Stimulated activated CD4-positive, alpha-beta T cell treated with anti-CD3 and anti-CD28 coated beads, Interleukin-1b, Interleukin-23, amount 100 ng/mL, for 4 hours (primary cell): ENCODE measurements at regions not wholly inside any gene's neighbourhood (a gene's known extent, or its start where the extent isn't known, plus 50 kb on each side); places are given as distances from the start of the nearest gene placed in this dataset.

Experiments
- DNase-seq, 2 donors: peaks; one replicate each; pipeline ENCODE4 v3.0.0-alpha.2; 2020; ENCODE audit warnings: low read depth in 2 of 2

- DNase-seq = no peak
Observed at GRCh38 chr5:99133921-99134320, 205.1 kb upstream of the CHD1 start.

GRCh38 chr5:99129768-99130501 is 201.1 kb upstream of the CHD1 start:
- DNase-seq = no peak

GRCh38 chr5:99122976-99123375 is 194.2 kb upstream of the CHD1 start:
- DNase-seq = no peak

GRCh38 chr5:99119326-99119725 is 190.5 kb upstream of the CHD1 start:
- DNase-seq = no peak

GRCh38 chr5:99116526-99116925 is 187.7 kb upstream of the CHD1 start:
- no peak for DNase-seq

DNA sequence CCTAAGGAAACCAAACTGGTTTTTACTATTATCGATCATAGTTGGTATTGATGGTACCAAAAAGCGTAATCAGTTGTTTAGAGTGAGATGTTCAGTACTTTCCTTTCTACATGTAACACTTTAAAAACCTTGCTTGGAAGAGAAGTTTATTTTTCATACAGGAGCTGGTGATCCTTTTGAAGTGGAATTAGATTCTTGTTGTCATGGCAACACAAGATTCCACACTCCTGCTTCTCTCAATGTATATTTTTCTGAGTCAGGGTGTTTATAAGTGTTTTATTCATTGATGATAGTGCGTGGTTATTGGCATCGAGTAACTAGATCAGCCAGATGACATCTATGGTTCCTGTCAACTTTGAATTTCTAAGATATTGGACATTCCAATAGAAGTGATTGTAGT is 181.1 kb upstream of the CHD1 start:
- DNase-seq = no peak

- DNase-seq = no peak
Observed at GRCh38 chr5:99105216-99105615, 176.4 kb upstream of the CHD1 start.

DNA sequence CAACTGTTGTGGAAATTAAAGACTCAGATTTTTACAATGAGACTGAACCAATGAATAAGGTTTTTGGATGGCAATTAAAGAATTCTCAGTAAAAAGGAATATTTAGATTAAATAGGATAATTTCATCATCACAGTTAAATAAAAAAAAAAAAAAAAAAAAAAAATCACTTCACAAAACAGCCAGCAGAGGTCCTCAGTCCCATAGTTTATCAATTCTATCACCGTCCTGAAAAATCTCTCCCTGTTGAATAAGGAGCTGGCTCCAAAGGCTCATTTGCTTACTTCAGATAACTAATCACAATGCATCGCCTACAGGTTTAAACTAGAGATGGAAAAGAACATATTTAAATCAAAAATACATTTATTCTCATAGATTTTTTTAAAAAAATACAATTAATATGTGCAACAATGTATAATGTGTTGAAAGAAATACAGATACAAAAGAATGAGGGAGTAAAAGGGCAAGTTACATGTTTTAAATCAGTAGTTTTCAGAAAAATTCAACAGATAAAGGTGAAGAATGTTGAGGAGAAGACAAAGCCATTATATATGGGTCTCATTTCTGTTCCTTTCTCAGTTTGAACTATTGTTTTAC is 175.8 kb upstream of the CHD1 start:
- DNase-seq = no peak

- no peak for DNase-seq
Observed at GRCh38 chr5:99102073-99102697, 173.4 kb upstream of the CHD1 start.

DNA sequence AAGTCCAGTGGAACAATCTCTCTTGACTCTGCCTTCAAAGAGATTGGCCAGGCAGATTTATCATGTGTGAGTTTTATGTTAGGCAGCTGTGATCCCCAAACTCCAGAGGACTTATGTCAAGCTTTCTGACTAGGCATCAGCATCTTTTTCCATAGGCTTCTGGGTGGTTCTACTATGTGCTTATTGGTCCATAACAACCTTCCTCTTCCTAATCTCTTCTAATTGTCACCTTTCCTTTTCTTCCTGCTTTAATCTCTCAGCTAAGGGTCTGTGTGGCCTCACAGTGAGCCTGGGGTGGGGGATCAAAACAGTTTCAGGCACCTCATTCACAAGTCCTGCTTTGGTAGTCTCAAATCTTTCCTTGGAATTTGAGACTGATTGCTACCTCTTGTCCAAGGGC is 170.9 kb upstream of the CHD1 start:
- DNase-seq = no peak

GRCh38 chr5:99089822-99090549 is 161.2 kb upstream of the CHD1 start:
- no peak for DNase-seq

DNA sequence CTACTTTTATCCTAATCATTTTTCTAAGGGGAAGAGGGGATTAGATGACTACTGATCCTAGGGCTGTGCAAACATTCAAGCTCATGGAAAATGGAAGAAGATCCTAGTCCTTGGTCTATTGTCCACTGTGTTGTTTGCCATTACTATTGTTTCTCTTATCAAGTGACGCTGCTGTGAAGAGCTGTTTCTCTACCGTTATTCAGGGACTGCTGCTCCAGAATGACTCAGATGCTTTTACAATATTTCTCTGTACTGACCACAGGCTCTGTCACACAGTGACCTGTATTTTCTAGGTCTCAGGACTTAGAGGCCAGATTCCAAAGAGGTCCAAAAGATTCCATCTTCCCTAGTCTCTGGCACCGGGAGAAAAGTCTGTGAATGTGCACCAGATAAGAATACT is 159.5 kb upstream of the CHD1 start:
- no peak for DNase-seq

GRCh38 chr5:99083197-99083596 is 154.4 kb upstream of the CHD1 start:
- DNase-seq = no peak

DNA sequence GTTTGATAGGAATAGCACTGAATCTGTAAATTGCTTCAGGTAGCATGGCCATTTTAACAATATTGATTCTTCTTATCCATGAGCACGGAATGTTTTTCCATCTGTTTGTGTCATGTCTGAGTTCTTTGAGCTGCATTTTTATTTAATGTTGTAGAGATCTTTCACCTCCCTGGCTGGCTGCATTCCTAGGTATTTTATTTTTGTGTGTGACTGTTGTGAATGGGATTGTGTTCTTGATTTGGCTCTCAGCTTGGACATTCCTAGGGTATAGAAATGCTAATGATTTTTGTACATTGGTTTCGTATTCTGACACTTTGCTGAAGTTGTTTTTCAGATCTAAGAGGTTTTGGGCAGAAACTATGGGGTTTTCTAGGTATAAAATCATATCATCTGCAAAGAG is 152.9 kb upstream of the CHD1 start:
- DNase-seq = no peak

DNA sequence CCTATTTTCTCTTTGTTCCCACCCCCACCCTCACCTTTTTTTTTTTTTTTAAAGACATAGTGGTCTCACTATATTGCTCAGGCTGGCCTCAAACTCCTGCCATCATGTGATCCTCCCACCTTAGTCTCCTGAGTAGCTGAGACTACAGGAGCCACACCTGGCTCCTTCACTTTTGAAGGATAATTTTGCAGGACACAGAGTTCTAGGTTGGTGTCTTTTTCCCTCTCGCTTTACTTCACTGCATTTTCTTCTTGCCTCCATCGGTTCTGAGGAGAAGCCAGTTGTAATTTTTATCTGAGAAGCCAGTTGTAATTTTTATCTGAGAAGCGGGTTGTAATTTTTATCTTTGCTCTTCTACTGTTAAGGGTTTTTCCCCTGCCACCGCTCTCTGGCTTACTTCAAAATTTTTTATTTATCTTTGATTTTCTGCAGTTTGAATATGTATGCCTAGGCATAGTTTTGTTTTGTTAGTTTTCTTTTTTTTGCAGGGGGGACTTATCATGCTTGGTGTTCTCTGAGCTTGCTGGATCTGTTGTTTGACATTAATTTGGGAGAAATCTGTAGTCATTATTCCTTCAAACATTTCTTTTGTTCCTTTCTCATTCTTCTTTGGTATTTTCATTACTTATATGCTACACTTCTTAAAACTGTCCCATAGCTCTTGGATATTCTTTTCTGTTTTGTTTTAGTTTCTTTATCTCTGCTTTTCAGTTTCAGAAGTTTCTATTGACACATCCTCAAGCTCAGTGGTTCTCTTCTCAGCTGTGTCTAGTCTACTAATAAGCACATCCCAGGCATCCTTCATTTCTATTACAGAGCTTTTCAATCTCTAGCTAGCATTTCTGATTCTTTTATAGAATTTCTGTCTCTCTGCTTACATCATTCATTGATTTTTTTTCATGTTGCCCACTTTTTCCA is 148.2 kb upstream of the CHD1 start:
- DNase-seq = no peak

GRCh38 chr5:99072846-99073245 is 144.0 kb upstream of the CHD1 start:
- no peak for DNase-seq

DNA sequence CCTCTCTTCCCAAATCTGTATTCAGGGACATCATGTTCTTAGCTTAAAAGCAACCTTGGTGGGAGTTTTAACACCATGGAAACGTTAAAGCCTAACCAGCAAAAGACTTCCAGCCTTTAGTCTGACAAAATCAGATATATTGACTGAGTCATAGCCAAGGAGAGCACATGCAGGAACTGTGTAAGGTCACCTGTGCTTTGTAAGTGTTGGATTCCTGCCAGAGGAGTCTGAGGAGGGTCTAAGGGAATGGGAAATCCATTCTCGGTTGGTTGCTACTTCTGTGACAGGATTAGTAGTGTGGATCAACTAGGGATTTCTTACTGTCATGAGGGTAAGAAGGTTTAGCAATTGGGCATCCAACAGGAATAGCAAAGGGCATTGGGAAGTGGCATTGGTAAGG is 142.0 kb upstream of the CHD1 start:
- DNase-seq = no peak

DNA sequence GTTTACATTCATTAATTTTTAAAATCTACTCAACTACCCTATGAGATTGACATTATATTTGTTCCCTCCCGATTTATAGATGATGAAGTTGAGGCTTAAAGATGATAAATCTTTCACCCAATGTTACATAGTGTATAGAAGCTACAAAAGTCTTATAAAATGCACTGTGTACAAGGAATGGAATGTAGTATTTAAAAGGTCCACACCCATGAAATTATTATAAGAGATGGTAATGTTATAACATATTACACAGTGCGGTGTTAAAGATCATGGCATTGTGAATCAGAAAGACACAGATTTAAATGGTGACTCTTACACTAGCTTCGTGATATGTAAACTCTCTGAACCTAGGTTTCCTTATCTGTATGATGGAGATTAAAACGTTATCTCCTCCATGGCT is 141.6 kb upstream of the CHD1 start:
- no peak for DNase-seq

- DNase-seq = no peak
Observed at GRCh38 chr5:99068944-99069650, 140.3 kb upstream of the CHD1 start.

DNA sequence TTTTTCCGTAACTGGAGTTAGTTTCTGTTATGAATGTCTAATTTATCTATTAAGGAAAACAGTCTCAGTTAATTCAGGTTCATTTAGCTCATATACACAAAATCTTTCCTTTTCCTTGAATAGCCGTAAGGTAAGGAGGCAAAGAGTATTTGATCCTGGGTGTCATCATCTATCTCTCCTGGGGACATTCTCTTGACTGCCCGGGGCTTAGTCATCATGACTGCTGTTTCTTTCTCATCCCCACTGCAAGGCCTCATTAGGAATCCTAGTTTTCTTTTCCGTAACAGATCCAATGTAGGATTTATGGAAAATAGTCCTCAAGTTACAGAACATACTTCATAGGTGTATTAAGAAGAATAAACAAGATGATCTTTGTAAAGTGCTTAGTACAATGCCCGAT is 134.9 kb upstream of the CHD1 start:
- DNase-seq = no peak

- DNase-seq = no peak
Observed at GRCh38 chr5:99061711-99062110, 132.9 kb upstream of the CHD1 start.
